ENCODE measurements at regions not wholly inside any gene's neighbourhood (a gene's known extent, or its start where the extent isn't known, plus 50 kb on each side); places are given as distances from the start of the nearest gene placed in this dataset.

DNA sequence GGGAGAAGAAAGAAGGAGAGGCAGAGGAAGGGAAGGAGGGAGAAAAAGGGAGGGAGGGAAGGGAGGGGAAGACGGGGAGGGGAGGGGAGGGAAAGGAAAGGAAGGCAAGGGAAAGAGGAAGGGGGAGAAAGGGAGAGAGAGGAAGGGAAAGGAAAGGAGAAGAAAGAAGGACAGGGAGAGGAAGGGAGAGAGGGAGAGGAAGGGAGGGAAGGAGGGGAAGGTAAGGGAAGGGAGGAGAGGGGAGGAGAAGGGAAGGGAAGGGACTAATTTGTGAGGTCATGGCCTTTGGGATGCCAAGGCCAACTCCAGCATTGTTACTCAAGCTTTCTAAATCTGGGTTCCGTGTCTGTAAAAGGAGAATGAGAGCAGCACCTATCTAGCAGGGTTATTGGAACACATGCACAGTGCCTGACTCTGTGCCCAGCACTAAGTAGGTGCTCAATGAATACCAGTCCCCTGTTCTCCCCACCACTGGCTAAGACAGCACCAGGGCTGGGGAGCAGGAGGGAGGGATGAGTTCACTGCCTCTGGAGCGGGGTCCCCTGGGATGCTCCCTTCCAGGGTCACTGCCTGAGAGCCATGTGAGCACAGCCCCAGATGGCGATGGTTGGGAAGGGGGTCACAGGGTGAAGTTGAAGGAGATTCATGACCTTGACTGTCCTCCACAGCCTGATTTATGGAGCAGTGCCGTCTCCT, 560.1 kb upstream of the TBX3 start:
- no peaks in the 10 kb centered on the region for H4K20me1 ChIP-seq (ENCODE audit: insufficient read depth, poor library complexity, severe bottlenecking)
- no peak overlapping the region for H2AFZ ChIP-seq
- no peaks in the 10 kb centered on the region for H3K36me3 ChIP-seq (replicated peaks; ENCODE audit: insufficient read depth, low read depth)
- no peak overlapping the region for H3K4me3 ChIP-seq
- H3K9me3 ChIP-seq (ENCODE audit: low read depth), result no peaks in the 10 kb centered on the region
- no peaks in the 10 kb centered on the region for H3K9me2 ChIP-seq (replicated peaks; ENCODE audit: insufficient read depth)
- no peak overlapping the region for H3K27ac ChIP-seq
- DNase-seq (ENCODE audit: low spot score), result no peak
- H3K4me2 ChIP-seq, result no peak overlapping the region
- TF ChIP-seq EZH2 (IDR thresholded peaks at IDR 0.05; ENCODE audit: borderline replicate concordance), result no peak
- TF ChIP-seq, protein P1, sequence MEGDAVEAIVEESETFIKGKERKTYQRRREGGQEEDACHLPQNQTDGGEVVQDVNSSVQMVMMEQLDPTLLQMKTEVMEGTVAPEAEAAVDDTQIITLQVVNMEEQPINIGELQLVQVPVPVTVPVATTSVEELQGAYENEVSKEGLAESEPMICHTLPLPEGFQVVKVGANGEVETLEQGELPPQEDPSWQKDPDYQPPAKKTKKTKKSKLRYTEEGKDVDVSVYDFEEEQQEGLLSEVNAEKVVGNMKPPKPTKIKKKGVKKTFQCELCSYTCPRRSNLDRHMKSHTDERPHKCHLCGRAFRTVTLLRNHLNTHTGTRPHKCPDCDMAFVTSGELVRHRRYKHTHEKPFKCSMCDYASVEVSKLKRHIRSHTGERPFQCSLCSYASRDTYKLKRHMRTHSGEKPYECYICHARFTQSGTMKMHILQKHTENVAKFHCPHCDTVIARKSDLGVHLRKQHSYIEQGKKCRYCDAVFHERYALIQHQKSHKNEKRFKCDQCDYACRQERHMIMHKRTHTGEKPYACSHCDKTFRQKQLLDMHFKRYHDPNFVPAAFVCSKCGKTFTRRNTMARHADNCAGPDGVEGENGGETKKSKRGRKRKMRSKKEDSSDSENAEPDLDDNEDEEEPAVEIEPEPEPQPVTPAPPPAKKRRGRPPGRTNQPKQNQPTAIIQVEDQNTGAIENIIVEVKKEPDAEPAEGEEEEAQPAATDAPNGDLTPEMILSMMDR (IDR thresholded peaks at IDR 0.05; ENCODE audit: poor library complexity), result no peak
- TF ChIP-seq EZH2phosphoT487 (IDR thresholded peaks at IDR 0.05; ENCODE audit: low read depth, severe bottlenecking, unreplicated experiment), result no peak
- WGBS (ENCODE audit: low lambda C conversion rate, missing lambda C conversion rate), result 89% methylated on average over 4 of the region's 5 CpGs
- no peaks in the 10 kb centered on the region for H3K79me2 ChIP-seq
- no peaks in the 10 kb centered on the region for H3K27me3 ChIP-seq
- no peaks in the 10 kb centered on the region for H3K4me1 ChIP-seq (ENCODE audit: insufficient read depth)

DNA sequence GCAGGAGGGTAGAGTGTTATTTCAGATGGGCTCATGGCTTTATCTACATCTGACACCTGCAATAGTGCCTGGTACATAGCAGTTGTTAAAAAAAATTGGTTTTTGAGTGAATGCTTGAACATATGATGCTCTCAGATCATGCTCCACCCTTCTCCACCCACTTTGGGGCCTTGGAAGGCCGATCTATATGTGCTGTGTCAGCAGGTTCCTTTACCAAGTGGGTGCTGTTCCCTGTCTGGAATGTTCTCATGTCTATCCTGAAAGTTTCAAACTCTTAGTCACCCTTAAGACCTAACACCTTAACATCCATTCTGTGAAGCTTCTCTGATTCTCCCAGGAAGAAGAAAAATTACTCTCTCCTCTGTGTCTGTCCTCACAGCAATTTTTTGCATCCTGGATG, 556.3 kb upstream of the TBX3 start:
- Histone ChIP-seq H3K4me3 (no peak overlapping the region), H2AFZ (no peak overlapping the region), H3K4me1 (ENCODE audit: insufficient read depth) (no peaks in the 10 kb centered on the region), H3K4me2 (no peak overlapping the region), H4K20me1 (ENCODE audit: insufficient read depth, poor library complexity, severe bottlenecking) (no peaks in the 10 kb centered on the region), H3K27me3 (no peaks in the 10 kb centered on the region), H3K36me3 (replicated peaks; ENCODE audit: insufficient read depth, low read depth) (no peaks in the 10 kb centered on the region), H3K27ac (no peak overlapping the region), H3K79me2 (no peaks in the 10 kb centered on the region), H3K9me2 (replicated peaks; ENCODE audit: insufficient read depth) (no peaks in the 10 kb centered on the region), H3K9me3 (ENCODE audit: low read depth) (no peaks in the 10 kb centered on the region)
- DNase-seq (ENCODE audit: low spot score), result no peak
- TF ChIP-seq, protein P1 (IDR thresholded peaks at IDR 0.05; ENCODE audit: poor library complexity), result no peak
- no peak for TF ChIP-seq EZH2phosphoT487 (IDR thresholded peaks at IDR 0.05; ENCODE audit: low read depth, severe bottlenecking, unreplicated experiment)
- no peak for TF ChIP-seq EZH2 (IDR thresholded peaks at IDR 0.05; ENCODE audit: borderline replicate concordance)
- 76% methylated on average over 1 of the region's 1 CpG for WGBS (ENCODE audit: low lambda C conversion rate, missing lambda C conversion rate)

DNA sequence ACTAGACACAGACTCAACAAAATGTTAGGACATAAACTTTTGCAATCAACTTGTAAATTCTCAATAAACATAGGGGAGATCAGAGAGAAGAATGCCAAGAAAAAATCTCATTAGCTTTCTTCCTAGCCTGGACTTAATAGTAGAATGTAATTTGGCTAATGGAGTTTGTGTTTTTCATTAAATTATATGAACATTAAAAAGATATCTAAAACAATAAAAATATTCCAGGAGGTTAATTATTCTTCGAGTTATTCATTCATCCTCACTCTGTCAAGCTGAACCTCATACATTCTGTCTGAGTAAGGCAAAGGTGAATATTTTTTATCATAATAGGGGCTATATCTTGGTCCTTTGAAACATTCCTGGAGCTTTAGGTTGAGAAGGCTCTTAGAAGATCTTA, 551.9 kb upstream of the TBX3 start:
- H3K4me2 ChIP-seq, result no peak overlapping the region
- 6% methylated on average over 1 of the region's 1 CpG for WGBS (ENCODE audit: low lambda C conversion rate, missing lambda C conversion rate)
- H3K36me3 ChIP-seq (replicated peaks; ENCODE audit: insufficient read depth, low read depth), result no peaks in the 10 kb centered on the region
- DNase-seq (ENCODE audit: low spot score), result no peak
- TF ChIP-seq, protein P1 (IDR thresholded peaks at IDR 0.05; ENCODE audit: poor library complexity), result no peak
- no peak overlapping the region for H3K4me3 ChIP-seq
- H3K9me3 ChIP-seq (ENCODE audit: low read depth), result no peaks in the 10 kb centered on the region
- no peaks in the 10 kb centered on the region for H4K20me1 ChIP-seq (ENCODE audit: insufficient read depth, poor library complexity, severe bottlenecking)
- no peaks in the 10 kb centered on the region for H3K79me2 ChIP-seq
- peaks cover 7% of the 10 kb centered on the region for H3K4me1 ChIP-seq (ENCODE audit: insufficient read depth)
- H3K9me2 ChIP-seq (replicated peaks; ENCODE audit: insufficient read depth), result no peaks in the 10 kb centered on the region
- no peaks in the 10 kb centered on the region for H3K27me3 ChIP-seq
- no peak overlapping the region for H3K27ac ChIP-seq
- H2AFZ ChIP-seq, result no peak overlapping the region

Data from hepatocyte (in vitro differentiated cells).